ENCODE measurements at regions not wholly inside any gene's neighbourhood (a gene's known extent, or its start where the extent isn't known, plus 50 kb on each side); places are given as distances from the start of the nearest gene placed in this dataset.

- Histone ChIP-seq H3K9ac (ENCODE audit: insufficient read depth, low read length, poor library complexity, severe bottlenecking) (no peak overlapping the region), H3K27ac (ENCODE audit: low read depth in 1 of 2, low read length in 2 of 2) (no peak overlapping the region), H4K20me1 (ENCODE audit: insufficient read depth, low read length) (no peaks in the 10 kb centered on the region), H2AFZ (ENCODE audit: insufficient read depth, low read depth, low read length, poor library complexity, severe bottlenecking) (no peak overlapping the region), H3K79me2 (ENCODE audit: insufficient read depth, low read length) (no peaks in the 10 kb centered on the region), H3K4me2 (replicated peaks; ENCODE audit: extremely low read depth, low read length, poor library complexity, severe bottlenecking) (no peak overlapping the region), H3K4me3 (replicated peaks in 1 of 3; ENCODE audit: low read depth in 2 of 3, low read length in 3 of 3) (no peak overlapping the region), H3K36me3 (replicated peaks in 1 of 2; ENCODE audit: control insufficient read depth in 1 of 2, insufficient read depth in 2 of 2, low read length in 2 of 2) (no peaks in the 10 kb centered on the region), H3K4me1 (ENCODE audit: control insufficient read depth in 1 of 2, insufficient read depth in 2 of 2, low read length in 2 of 2) (peaks cover 15 to 21% of the 10 kb centered on the region in 2 donors), H3K9me3 (replicated peaks in 1 of 2; ENCODE audit: control insufficient read depth in 1 of 2, insufficient read depth in 1 of 2, low read length in 2 of 2) (peaks cover 0 to 9% of the 10 kb centered on the region in 2 donors), H3K27me3 (ENCODE audit: control insufficient read depth in 2 of 2, insufficient read depth in 2 of 2, low read length in 2 of 2) (no peaks in the 10 kb centered on the region)
- DNase-seq, result no peak
- intact Hi-C loops (cut with micrococcal nuclease), result no loop called here
- no peak for TF ChIP-seq CTCF (IDR thresholded peaks at IDR 0.05)
- peaks cover 19% of the 10 kb centered on the region for H3K4me1 Mint-ChIP-seq
- no peak overlapping the region for H3K27ac Mint-ChIP-seq
- H3K4me3 Mint-ChIP-seq, result no peak overlapping the region
- no peaks in the 10 kb centered on the region for H3K27me3 Mint-ChIP-seq (ENCODE audit: low read depth in 3 of 3)
- peaks cover 6 to 19% (median 14%) of the 10 kb centered on the region in 7 donors for H3K9me3 Mint-ChIP-seq
- WGBS (ENCODE audit: insufficient coverage), result 81% methylated on average over 4 of the region's 5 CpGs
- no peaks in the 10 kb centered on the region for H3K36me3 Mint-ChIP-seq
These were observed 785.1 kb downstream of the EDEM1 start for GRCh38 chr3:5972586-5972985.

DNA sequence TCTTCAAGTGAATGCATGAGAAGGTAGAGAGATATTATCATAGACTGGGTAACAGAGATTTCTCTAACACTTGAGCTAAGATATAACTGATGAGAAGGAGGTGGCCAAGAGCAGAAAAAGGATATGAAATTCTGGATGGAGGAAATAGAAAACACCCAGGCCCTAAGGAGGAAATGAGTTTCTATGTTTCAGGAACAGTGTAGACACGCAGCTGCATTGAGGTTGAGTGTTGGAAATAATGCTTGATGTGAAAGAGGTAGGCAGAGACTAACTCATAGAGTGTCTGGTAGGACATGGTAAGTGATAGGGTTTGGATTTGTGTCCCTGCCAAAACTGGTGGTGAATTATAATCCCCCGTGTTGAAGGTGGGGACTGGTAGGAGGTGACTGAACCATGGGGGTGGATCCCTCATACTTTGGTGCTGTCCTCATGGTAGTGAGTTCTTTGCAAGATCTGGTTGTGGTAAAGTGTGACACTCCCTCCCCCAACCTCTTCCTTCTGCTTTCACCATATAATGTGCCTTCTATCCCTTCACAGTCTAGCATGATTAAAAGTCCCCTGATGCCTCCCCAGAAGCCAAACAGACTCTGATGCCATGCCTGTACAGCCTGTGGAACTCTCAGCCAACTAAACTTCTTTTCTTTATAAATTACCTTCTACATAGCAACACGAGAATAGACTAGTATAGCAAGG lies 787.3 kb downstream of the EDEM1 start:
- peak overlapping the region in 1 of 2 donors; percentile 52 for H3K4me3 Mint-ChIP-seq
- Histone ChIP-seq H3K27me3 (ENCODE audit: control insufficient read depth in 2 of 2, insufficient read depth in 2 of 2, low read length in 2 of 2) (no peaks in the 10 kb centered on the region), H3K4me1 (ENCODE audit: control insufficient read depth in 1 of 2, insufficient read depth in 2 of 2, low read length in 2 of 2) (peaks cover 15 to 21% of the 10 kb centered on the region in 2 donors), H3K36me3 (replicated peaks in 1 of 2; ENCODE audit: control insufficient read depth in 1 of 2, insufficient read depth in 2 of 2, low read length in 2 of 2) (no peaks in the 10 kb centered on the region), H3K4me3 (replicated peaks in 1 of 3; ENCODE audit: low read depth in 2 of 3, low read length in 3 of 3) (peak overlapping the region in 1 of 3 experiments; percentile 33), H2AFZ (ENCODE audit: insufficient read depth, low read depth, low read length, poor library complexity, severe bottlenecking) (peak overlapping the region; percentile 59), H4K20me1 (ENCODE audit: insufficient read depth, low read length) (no peaks in the 10 kb centered on the region), H3K27ac (ENCODE audit: low read depth in 1 of 2, low read length in 2 of 2) (peak overlapping the region in 1 of 2 donors; percentile 64), H3K79me2 (ENCODE audit: insufficient read depth, low read length) (no peaks in the 10 kb centered on the region), H3K9me3 (replicated peaks in 1 of 2; ENCODE audit: control insufficient read depth in 1 of 2, insufficient read depth in 1 of 2, low read length in 2 of 2) (peaks cover 0 to 9% of the 10 kb centered on the region in 2 donors), H3K9ac (ENCODE audit: insufficient read depth, low read length, poor library complexity, severe bottlenecking) (no peak overlapping the region), H3K4me2 (replicated peaks; ENCODE audit: extremely low read depth, low read length, poor library complexity, severe bottlenecking) (peak overlapping the region; percentile 5)
- peaks cover 0 to 3% (median 0%) of the 10 kb centered on the region in 3 donors for H3K27me3 Mint-ChIP-seq (ENCODE audit: low read depth in 3 of 3)
- intact Hi-C loops (cut with micrococcal nuclease), result no loop called here
- TF ChIP-seq CTCF (IDR thresholded peaks at IDR 0.05), result no peak
- H3K27ac Mint-ChIP-seq, result peak overlapping the region in 6 of 7 donors; percentile 21 to 77 (median 44)
- H3K9me3 Mint-ChIP-seq, result peaks cover 7 to 11% (median 10%) of the 10 kb centered on the region in 7 donors
- H3K4me1 Mint-ChIP-seq, result peaks cover 19% of the 10 kb centered on the region
- no peaks in the 10 kb centered on the region for H3K36me3 Mint-ChIP-seq
- 25% methylated on average over 1 of the region's 3 CpGs for WGBS (ENCODE audit: insufficient coverage)
- DNase-seq, result peak; percentile 4 to 33 (median 11)
